Karpas-422 (cell line): ENCODE measurements at regions not wholly inside any gene's neighbourhood (a gene's known extent, or its start where the extent isn't known, plus 50 kb on each side); places are given as distances from the start of the nearest gene placed in this dataset.

Experiments used
- DNase-seq: peaks from one replicate; pipeline ENCODE4 v3.0.0-alpha.2; 2015
- H2AFZ ChIP-seq: fragments of 200-600 bp; sonication (generic); 2 replicates; pipeline ENCODE4 v1.6.1; 2014; ENCODE audit warnings: antibody characterized with exemption, low read length, mixed read lengths
- H3K27ac ChIP-seq: fragments of 200-600 bp; sonication (generic); 2 replicates; pipeline ENCODE4 v1.5.1; 2014; ENCODE audit warnings: mild to moderate bottlenecking, low read length, moderate library complexity
- H3K27me3 ChIP-seq: fragments of 200-600 bp; sonication (generic); 2 replicates; pipeline ENCODE4 v1.6.1; 2014; ENCODE audit warnings: low read length, mixed read lengths
- H3K36me3 ChIP-seq: fragments of 200-600 bp; sonication (generic); 2 replicates; pipeline ENCODE4 v1.6.1; 2014; ENCODE audit warnings: low read length, mixed read lengths; ENCODE audit not compliant: insufficient read depth
- H3K4me1 ChIP-seq: fragments of 200-600 bp; sonication (generic); 2 replicates; pipeline ENCODE4 v1.6.1; 2014; ENCODE audit warnings: mild to moderate bottlenecking, low read length, mixed read lengths
- H3K4me2 ChIP-seq: fragments of 200-600 bp; sonication (generic); 2 replicates; pipeline ENCODE4 v1.6.1; 2014; ENCODE audit warnings: low read length, low read depth, mild to moderate bottlenecking; ENCODE audit not compliant: poor library complexity, severe bottlenecking
- H3K4me3 ChIP-seq: fragments of 200-600 bp; sonication (generic); 2 replicates; pipeline ENCODE4 v1.5.1; 2014; ENCODE audit warnings: mild to moderate bottlenecking, antibody characterized with exemption, low read length, mixed read lengths
- H3K79me2 ChIP-seq: fragments of 200-600 bp; sonication (generic); 2 replicates; pipeline ENCODE4 v1.6.1; 2014; ENCODE audit warnings: mild to moderate bottlenecking, low read length, mixed read lengths
- H3K9ac ChIP-seq: fragments of 200-600 bp; sonication (generic); 2 replicates; pipeline ENCODE4 v1.6.0; 2014; ENCODE audit warnings: low read length
- H3K9me2 ChIP-seq: fragments of 200-600 bp; sonication (generic), shearing (Covaris generic); replicated peaks from 2 replicates; pipeline ENCODE4 v1.6.0; 2014; ENCODE audit warnings: mild to moderate bottlenecking, low read length, moderate library complexity; ENCODE audit not compliant: insufficient read depth
- H3K9me3 ChIP-seq: fragments of 300-700, 200-600 bp; sonication (generic); 2 replicates; pipeline ENCODE4 v1.6.1; 2014; ENCODE audit warnings: low read length, mixed read lengths
- H4K20me1 ChIP-seq: fragments of 200-600 bp; sonication (generic); 2 replicates; pipeline ENCODE4 v1.6.1; 2014; ENCODE audit warnings: mild to moderate bottlenecking, antibody characterized with exemption, low read length, low read depth; ENCODE audit not compliant: insufficient read depth

DNA sequence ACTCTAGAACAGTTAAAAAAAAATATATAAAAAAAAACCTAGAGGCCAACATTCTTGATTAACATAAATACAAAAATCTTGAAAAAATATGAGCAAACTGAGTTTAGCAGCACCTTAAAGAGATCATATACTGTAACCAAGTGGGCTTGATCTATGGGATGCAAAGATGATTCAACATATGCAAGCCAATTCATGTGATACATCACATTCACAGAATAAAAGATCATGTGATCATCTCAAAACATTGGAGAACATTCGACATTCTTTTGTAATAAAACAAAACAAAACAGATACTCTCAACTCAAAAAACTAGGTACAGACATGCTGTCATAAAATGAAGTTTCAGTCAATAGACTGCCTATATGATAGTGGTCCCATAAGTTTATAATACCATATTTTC is 165.4 kb upstream of the NDST4 start:
- DNase-seq = no peak
- H3K4me3 ChIP-seq = no peak overlapping the region
- H4K20me1 ChIP-seq = no peaks in the 10 kb centered on the region
- H3K9ac ChIP-seq = no peak overlapping the region
- no peak overlapping the region for H2AFZ ChIP-seq
- no peak overlapping the region for H3K27ac ChIP-seq
- H3K27me3 ChIP-seq = no peaks in the 10 kb centered on the region
- no peak overlapping the region for H3K4me2 ChIP-seq
- no peaks in the 10 kb centered on the region for H3K9me3 ChIP-seq
- H3K36me3 ChIP-seq = no peaks in the 10 kb centered on the region
- H3K79me2 ChIP-seq = no peaks in the 10 kb centered on the region
- H3K9me2 ChIP-seq = no peaks in the 10 kb centered on the region; the same call in none of the 2 replicates
- H3K4me1 ChIP-seq = no peaks in the 10 kb centered on the region

DNA sequence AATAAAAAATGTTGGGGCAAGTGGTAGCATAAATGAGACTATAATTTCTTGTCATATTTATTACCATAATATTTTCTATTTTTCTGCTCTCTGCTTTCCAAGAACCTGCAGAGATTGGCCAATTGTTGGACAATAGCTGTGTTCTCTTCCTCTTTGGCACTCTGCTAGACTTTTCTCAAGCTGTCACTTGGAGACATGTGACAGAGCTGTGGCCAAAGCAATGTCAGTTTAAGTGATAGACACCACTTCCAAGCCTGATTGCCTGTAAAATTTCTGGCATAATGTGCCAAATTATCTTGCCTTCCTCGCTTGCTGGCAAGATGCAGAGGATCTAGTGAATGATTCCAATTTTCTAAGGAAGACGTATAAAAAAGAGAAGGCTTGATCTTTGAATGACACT is 162.2 kb upstream of the NDST4 start:
- Histone ChIP-seq H3K9me3 (no peaks in the 10 kb centered on the region), H3K4me2 (no peak overlapping the region), H3K36me3 (no peaks in the 10 kb centered on the region), H3K27me3 (no peaks in the 10 kb centered on the region), H3K9me2 (no peaks in the 10 kb centered on the region; the same call in none of the 2 replicates), H4K20me1 (no peaks in the 10 kb centered on the region), H3K79me2 (no peaks in the 10 kb centered on the region), H3K27ac (no peak overlapping the region), H2AFZ (no peak overlapping the region), H3K4me1 (no peaks in the 10 kb centered on the region), H3K4me3 (no peak overlapping the region), H3K9ac (no peak overlapping the region)
- no peak for DNase-seq

DNA sequence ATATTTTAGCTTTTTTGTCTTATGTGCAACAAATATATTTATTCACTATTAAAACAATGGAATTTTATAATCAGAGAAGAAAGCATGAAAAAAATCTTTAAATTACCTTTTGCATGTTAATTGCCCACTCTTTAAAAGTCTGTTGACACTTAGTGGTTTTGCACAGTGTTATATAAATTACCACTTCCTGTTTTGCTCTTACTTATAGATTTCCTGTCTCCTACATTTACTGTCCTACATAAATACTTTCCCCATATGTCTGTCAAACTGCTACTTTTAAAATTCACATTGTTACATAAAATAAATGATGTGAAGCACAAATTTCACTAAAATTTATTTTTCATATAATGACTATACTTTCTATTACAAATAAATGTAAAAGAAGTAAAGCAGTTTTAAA is 161.1 kb upstream of the NDST4 start:
- H4K20me1 ChIP-seq = no peaks in the 10 kb centered on the region
- H3K9me2 ChIP-seq = no peaks in the 10 kb centered on the region; the same call in none of the 2 replicates
- no peak overlapping the region for H3K4me3 ChIP-seq
- DNase-seq = no peak
- H2AFZ ChIP-seq = no peak overlapping the region
- no peaks in the 10 kb centered on the region for H3K36me3 ChIP-seq
- no peak overlapping the region for H3K4me2 ChIP-seq
- H3K9me3 ChIP-seq = no peaks in the 10 kb centered on the region
- H3K79me2 ChIP-seq = no peaks in the 10 kb centered on the region
- no peak overlapping the region for H3K27ac ChIP-seq
- no peak overlapping the region for H3K9ac ChIP-seq
- H3K27me3 ChIP-seq = no peaks in the 10 kb centered on the region
- H3K4me1 ChIP-seq = no peaks in the 10 kb centered on the region

DNA sequence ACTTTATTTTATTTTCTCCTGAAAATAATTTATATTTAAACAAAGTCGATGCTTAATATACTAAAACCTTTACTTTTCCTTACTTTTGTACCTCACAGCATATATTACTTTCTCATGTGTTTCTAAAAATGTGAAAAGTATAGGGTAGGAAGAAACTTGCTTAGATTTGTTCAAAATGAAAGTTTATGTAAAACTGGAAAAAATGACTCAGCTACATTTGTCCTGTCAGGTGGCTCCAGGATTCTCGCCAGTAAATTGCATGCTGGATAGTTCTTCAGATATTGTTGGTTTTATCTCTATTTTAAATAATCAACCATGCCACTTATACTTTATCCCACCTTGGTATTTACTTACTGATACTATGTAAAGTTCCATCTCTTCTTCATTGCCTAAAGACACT is 159.2 kb upstream of the NDST4 start:
- Histone ChIP-seq H3K9me2 (no peaks in the 10 kb centered on the region; the same call in 1 of the 2 replicates), H3K4me1 (no peaks in the 10 kb centered on the region), H3K4me3 (no peak overlapping the region), H3K27me3 (no peaks in the 10 kb centered on the region), H3K79me2 (no peaks in the 10 kb centered on the region), H3K9ac (no peak overlapping the region), H2AFZ (no peak overlapping the region), H3K27ac (no peak overlapping the region), H3K4me2 (no peak overlapping the region), H3K9me3 (no peaks in the 10 kb centered on the region), H4K20me1 (no peaks in the 10 kb centered on the region), H3K36me3 (no peaks in the 10 kb centered on the region)
- no peak for DNase-seq

DNA sequence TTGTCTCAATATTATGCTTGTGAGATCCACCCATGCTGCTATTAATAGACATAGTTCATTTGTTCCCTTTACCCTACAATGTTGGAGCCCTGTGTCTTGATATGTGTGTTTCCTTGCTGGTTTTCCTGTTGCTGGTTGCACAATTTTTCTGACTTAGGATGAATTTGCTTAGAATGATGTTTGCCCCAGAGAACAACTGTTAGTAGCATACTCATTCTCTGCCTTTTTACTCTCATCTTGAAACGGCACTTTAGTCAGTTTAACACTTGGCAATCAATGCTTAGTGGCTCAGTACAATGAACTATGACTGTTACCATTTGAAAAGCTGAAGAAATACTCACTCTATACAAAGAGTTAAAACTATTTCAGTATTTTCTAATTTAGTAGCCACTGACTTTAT is 158.8 kb upstream of the NDST4 start:
- no peak for DNase-seq
- Histone ChIP-seq H3K4me1 (no peaks in the 10 kb centered on the region), H3K4me3 (no peak overlapping the region), H3K9ac (no peak overlapping the region), H3K79me2 (no peaks in the 10 kb centered on the region), H3K36me3 (no peaks in the 10 kb centered on the region), H4K20me1 (no peaks in the 10 kb centered on the region), H3K27ac (no peak overlapping the region), H3K4me2 (no peak overlapping the region), H3K9me2 (no peaks in the 10 kb centered on the region; the same call in 1 of the 2 replicates), H3K9me3 (no peaks in the 10 kb centered on the region), H3K27me3 (no peaks in the 10 kb centered on the region), H2AFZ (no peak overlapping the region)

DNA sequence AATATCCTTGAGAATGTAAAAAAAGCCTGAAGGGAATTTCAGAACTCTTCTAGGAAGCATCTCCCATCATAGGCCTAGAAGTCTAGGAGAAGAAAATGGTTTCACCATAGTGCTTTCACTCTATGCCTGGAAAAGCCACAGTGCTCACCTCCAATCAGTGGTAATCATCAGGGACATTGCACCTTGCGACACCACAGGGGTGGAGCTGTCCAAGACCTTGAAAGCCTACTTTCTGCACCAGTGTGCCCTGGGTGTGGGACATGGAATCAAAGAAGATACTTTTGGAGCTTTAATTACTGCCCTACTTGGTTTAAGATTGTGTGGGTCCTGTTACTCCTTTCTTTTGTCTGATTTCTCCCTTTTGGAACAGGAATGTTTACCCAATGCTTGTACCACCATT is 146.8 kb upstream of the NDST4 start:
- H4K20me1 ChIP-seq = no peaks in the 10 kb centered on the region
- H3K27me3 ChIP-seq = no peaks in the 10 kb centered on the region
- H3K79me2 ChIP-seq = no peaks in the 10 kb centered on the region
- no peak overlapping the region for H3K4me2 ChIP-seq
- H3K9me3 ChIP-seq = no peaks in the 10 kb centered on the region
- H3K4me1 ChIP-seq = no peaks in the 10 kb centered on the region
- no peak for DNase-seq
- H3K27ac ChIP-seq = no peak overlapping the region
- no peaks in the 10 kb centered on the region for H3K9me2 ChIP-seq
- H3K9ac ChIP-seq = no peak overlapping the region
- no peak overlapping the region for H2AFZ ChIP-seq
- no peaks in the 10 kb centered on the region for H3K36me3 ChIP-seq
- H3K4me3 ChIP-seq = no peak overlapping the region

DNA sequence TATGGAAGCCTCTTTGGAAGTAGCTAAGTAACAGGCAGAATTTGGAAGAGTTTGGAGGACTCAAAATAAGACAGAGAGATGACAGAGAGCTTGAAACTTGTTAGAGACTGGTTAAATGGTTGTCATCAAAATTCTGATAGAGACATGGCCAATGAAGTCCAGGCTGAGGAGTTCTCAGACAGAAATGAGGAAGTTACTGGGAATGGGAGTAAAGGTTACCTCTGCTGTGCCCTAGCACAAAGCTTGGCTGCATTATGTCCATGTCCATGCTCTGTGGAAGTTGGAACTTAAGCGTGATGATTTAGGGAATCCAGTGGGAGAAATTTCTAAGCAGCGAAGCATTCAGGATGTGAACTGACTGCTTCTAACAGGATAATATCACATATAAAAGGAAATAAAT is 146.2 kb upstream of the NDST4 start:
- Histone ChIP-seq H3K9me2 (no peaks in the 10 kb centered on the region), H2AFZ (no peak overlapping the region), H3K9me3 (no peaks in the 10 kb centered on the region), H3K4me1 (no peaks in the 10 kb centered on the region), H4K20me1 (no peaks in the 10 kb centered on the region), H3K9ac (no peak overlapping the region), H3K4me2 (no peak overlapping the region), H3K4me3 (no peak overlapping the region), H3K27me3 (no peaks in the 10 kb centered on the region), H3K79me2 (no peaks in the 10 kb centered on the region), H3K27ac (no peak overlapping the region), H3K36me3 (no peaks in the 10 kb centered on the region)
- no peak for DNase-seq

DNA sequence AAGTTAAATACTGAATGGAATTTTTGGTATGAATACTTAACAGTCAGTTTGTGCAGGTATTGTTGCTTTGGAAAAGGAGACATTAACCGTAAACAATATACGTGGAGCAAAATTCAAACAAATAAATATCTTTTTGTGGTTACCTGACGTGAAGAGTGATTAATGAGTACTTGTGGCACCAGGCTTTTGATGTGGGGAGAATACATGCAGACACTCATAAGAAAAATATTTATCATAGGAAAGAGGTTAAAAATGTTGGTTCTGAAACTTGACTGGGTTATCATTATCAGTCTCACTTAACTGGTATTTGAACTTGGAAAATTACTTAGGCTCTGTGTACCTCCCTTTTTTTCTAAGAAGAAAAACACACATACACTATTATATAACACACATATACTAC is 136.4 kb upstream of the NDST4 start:
- no peaks in the 10 kb centered on the region for H3K4me1 ChIP-seq
- no peaks in the 10 kb centered on the region for H3K27me3 ChIP-seq
- no peaks in the 10 kb centered on the region for H3K9me3 ChIP-seq
- no peaks in the 10 kb centered on the region for H3K9me2 ChIP-seq
- H3K79me2 ChIP-seq = no peaks in the 10 kb centered on the region
- H2AFZ ChIP-seq = no peak overlapping the region
- H3K4me2 ChIP-seq = no peak overlapping the region
- H3K9ac ChIP-seq = no peak overlapping the region
- H3K27ac ChIP-seq = no peak overlapping the region
- no peaks in the 10 kb centered on the region for H3K36me3 ChIP-seq
- no peaks in the 10 kb centered on the region for H4K20me1 ChIP-seq
- DNase-seq = no peak
- no peak overlapping the region for H3K4me3 ChIP-seq
